ENCODE measurements at regions not wholly inside any gene's neighbourhood (a gene's known extent, or its start where the extent isn't known, plus 50 kb on each side); places are given as distances from the start of the nearest gene placed in this dataset.
A peak's percentile ranks its signal among the peaks of the same experiment; 100 is the strongest.

DNA sequence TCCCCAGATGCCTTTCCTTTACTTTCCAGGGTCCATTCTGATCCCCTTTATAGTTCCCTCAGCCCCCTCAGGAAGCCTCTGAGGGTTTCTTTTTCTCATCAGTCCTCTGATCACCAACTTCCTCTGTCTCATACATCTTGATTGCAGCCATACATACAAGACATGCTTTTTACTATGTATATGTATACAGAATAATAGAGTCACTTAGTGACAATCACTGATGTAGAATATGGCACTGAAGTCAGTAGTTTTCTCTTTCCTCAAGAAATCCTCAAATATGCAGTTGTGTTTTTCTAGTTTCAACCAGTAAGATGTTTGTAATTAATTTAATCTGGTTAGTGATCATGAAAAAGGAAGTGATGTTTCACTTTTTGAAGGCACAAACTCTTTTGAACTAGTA, 364.1 kb downstream of the MAN2A1 start:
- peaks cover 0 to 20% (median 0%) of the 10 kb centered on the region in 4 donors for H3K4me1 ChIP-seq
- DNase-seq (ENCODE audit: low spot score in 2 of 2), result no peak
- TF ChIP-seq EP300 (IDR thresholded peaks at IDR 0.05), result no peak
- no peak for TF ChIP-seq CTCF (IDR thresholded peaks at IDR 0.05)
- TF ChIP-seq POLR2A (IDR thresholded peaks at IDR 0.05), result no peak
- no peak overlapping the region for H3K27ac ChIP-seq
- H3K27me3 ChIP-seq, result no peaks in the 10 kb centered on the region
- H3K4me3 ChIP-seq, result no peak overlapping the region
- H3K36me3 ChIP-seq, result no peaks in the 10 kb centered on the region
- H3K9me3 ChIP-seq, result no peaks in the 10 kb centered on the region

- H3K4me3 ChIP-seq, result no peak overlapping the region
- H3K9me3 ChIP-seq, result no peaks in the 10 kb centered on the region
- no peaks in the 10 kb centered on the region for H3K36me3 ChIP-seq
- H3K27ac ChIP-seq, result no peak overlapping the region
- peaks cover 0 to 20% (median 0%) of the 10 kb centered on the region in 4 donors for H3K4me1 ChIP-seq
- no peaks in the 10 kb centered on the region for H3K27me3 ChIP-seq
- WGBS, 2 donors, result 54 to 55% methylated on average over 2 of the region's 2 CpGs
- peak in 1 of 2 donors; percentile 46 for DNase-seq (ENCODE audit: low spot score in 2 of 2)
- peak in 1 of 5 experiments; percentile 10 for TF ChIP-seq CTCF (IDR thresholded peaks at IDR 0.05)
- TF ChIP-seq POLR2A (IDR thresholded peaks at IDR 0.05), result no peak
- TF ChIP-seq EP300 (IDR thresholded peaks at IDR 0.05), result peak in 1 of 2 donors; percentile 15
Observed at GRCh38 chr5:110054240-110054639, 364.5 kb downstream of the MAN2A1 start.

- Histone ChIP-seq H3K36me3 (no peaks in the 10 kb centered on the region), H3K27ac (no peak overlapping the region), H3K4me3 (no peak overlapping the region), H3K27me3 (no peaks in the 10 kb centered on the region), H3K4me1 (peaks cover 0 to 20% (median 0%) of the 10 kb centered on the region in 4 donors), H3K9me3 (no peaks in the 10 kb centered on the region)
- 38 to 44% methylated on average over 2 of the region's 2 CpGs for WGBS, 2 donors
- no peak for DNase-seq (ENCODE audit: low spot score in 2 of 2)
- no peak for TF ChIP-seq CTCF (IDR thresholded peaks at IDR 0.05)
- no peak for TF ChIP-seq EP300 (IDR thresholded peaks at IDR 0.05)
- no peak for TF ChIP-seq POLR2A (IDR thresholded peaks at IDR 0.05)
Observed at GRCh38 chr5:110055302-110055701, 365.6 kb downstream of the MAN2A1 start.

- Histone ChIP-seq H3K27ac (no peak overlapping the region), H3K36me3 (no peaks in the 10 kb centered on the region), H3K9me3 (no peaks in the 10 kb centered on the region), H3K27me3 (no peaks in the 10 kb centered on the region), H3K4me3 (no peak overlapping the region), H3K4me1 (peaks cover 0 to 20% (median 0%) of the 10 kb centered on the region in 4 donors)
- 85 to 86% methylated on average over 2 of the region's 2 CpGs for WGBS, 2 donors
- TF ChIP-seq CTCF (IDR thresholded peaks at IDR 0.05) (no peak), POLR2A (IDR thresholded peaks at IDR 0.05) (no peak), EP300 (IDR thresholded peaks at IDR 0.05) (no peak)
- DNase-seq (ENCODE audit: low spot score in 2 of 2), result no peak
Observed at GRCh38 chr5:110056580-110057114, 366.9 kb downstream of the MAN2A1 start.

GRCh38 chr5:110058175-110058574, 368.4 kb downstream of the MAN2A1 start:
- 92 to 93% methylated on average over 4 of the region's 4 CpGs for WGBS, 2 donors
- peaks cover 0 to 20% (median 0%) of the 10 kb centered on the region in 4 donors for H3K4me1 ChIP-seq
- TF ChIP-seq POLR2A (IDR thresholded peaks at IDR 0.05) (no peak), CTCF (IDR thresholded peaks at IDR 0.05) (no peak), EP300 (IDR thresholded peaks at IDR 0.05) (no peak)

More at GRCh38 chr5:110058175-110058574, 368.4 kb downstream of the MAN2A1 start:
- Histone ChIP-seq H3K27me3 (no peaks in the 10 kb centered on the region), H3K27ac (no peak overlapping the region), H3K4me3 (no peak overlapping the region), H3K9me3 (no peaks in the 10 kb centered on the region), H3K36me3 (no peaks in the 10 kb centered on the region)
- DNase-seq (ENCODE audit: low spot score in 2 of 2), result no peak
